GM23338 (cell line): ENCODE measurements at regions not wholly inside any gene's neighbourhood (a gene's known extent, or its start where the extent isn't known, plus 50 kb on each side); places are given as distances from the start of the nearest gene placed in this dataset.

Source experiments
- CTCF ChIP-seq, 2 experiments: fragments of 200-600 bp in 1 of 2; sonication (generic) in 1 of 2; conservative IDR thresholded peaks; 2 replicates each; pipeline versions ENCODE4 v1.5.1 to v1.6.1; 2016 to 2017; ENCODE audit warnings: antibody characterized with exemption in 2 of 2, low read depth in 2 of 2, mild to moderate bottlenecking in 2 of 2, moderate library complexity in 1 of 2
- POLR2AphosphoS5 ChIP-seq: IDR thresholded peaks from 2 replicates; pipeline ENCODE4 v1.6.1; 2016; ENCODE audit warnings: antibody characterized with exemption, low read depth

- TF ChIP-seq CTCF (conservative IDR thresholded peaks at IDR 0.05; ENCODE audit: low read depth in 2 of 2): no peak
- TF ChIP-seq POLR2AphosphoS5: no peak
Measured at GRCh38 chrX:1860936-1861594, 246.2 kb downstream of the ASMT start.
